GM13977 (cell line): ENCODE measurements at regions not wholly inside any gene's neighbourhood (a gene's known extent, or its start where the extent isn't known, plus 50 kb on each side); places are given as distances from the start of the nearest gene placed in this dataset.

Source experiments
- DNase-seq: peaks from one replicate; pipeline ENCODE4 v3.0.0; 2012; ENCODE audit warnings: low spot score
- in situ Hi-C: fragments of 300-500 bp; cut with MboI; formaldehyde crosslinking; loops from one replicate; pipeline ENCODE4 v1.12.0; 2022; ENCODE audit warnings: low sequenced_read_pairs, low pct_unique_long_range_greater_than_20kb, mixed read lengths, inconsistent platforms; ENCODE audit not compliant: unreplicated experiment
- TF ChIP-seq, protein P1 (sequence below): IDR thresholded peaks from 2 replicates; pipeline ENCODE4 v1.5.1; 2012; ENCODE audit warnings: mild to moderate bottlenecking, control low read depth; ENCODE audit not compliant: insufficient read depth; ENCODE audit errors: extremely low read depth, missing control alignments

- in situ Hi-C loops, result no loop called here
- TF ChIP-seq, protein P1, sequence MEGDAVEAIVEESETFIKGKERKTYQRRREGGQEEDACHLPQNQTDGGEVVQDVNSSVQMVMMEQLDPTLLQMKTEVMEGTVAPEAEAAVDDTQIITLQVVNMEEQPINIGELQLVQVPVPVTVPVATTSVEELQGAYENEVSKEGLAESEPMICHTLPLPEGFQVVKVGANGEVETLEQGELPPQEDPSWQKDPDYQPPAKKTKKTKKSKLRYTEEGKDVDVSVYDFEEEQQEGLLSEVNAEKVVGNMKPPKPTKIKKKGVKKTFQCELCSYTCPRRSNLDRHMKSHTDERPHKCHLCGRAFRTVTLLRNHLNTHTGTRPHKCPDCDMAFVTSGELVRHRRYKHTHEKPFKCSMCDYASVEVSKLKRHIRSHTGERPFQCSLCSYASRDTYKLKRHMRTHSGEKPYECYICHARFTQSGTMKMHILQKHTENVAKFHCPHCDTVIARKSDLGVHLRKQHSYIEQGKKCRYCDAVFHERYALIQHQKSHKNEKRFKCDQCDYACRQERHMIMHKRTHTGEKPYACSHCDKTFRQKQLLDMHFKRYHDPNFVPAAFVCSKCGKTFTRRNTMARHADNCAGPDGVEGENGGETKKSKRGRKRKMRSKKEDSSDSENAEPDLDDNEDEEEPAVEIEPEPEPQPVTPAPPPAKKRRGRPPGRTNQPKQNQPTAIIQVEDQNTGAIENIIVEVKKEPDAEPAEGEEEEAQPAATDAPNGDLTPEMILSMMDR, result no peak
- DNase-seq, result no peak
Measured at GRCh38 chr14:55869397-55870049, 248.7 kb upstream of the PELI2 start.

GRCh38 chr14:55873169-55873568, 245.0 kb upstream of the PELI2 start:
- TF ChIP-seq, protein P1, result no peak
- in situ Hi-C loops, result no loop called here
- no peak for DNase-seq

GRCh38 chr14:55874785-55875184, 243.4 kb upstream of the PELI2 start:
- TF ChIP-seq, protein P1, result no peak
- in situ Hi-C loops, result no loop called here
- DNase-seq, result no peak

DNA sequence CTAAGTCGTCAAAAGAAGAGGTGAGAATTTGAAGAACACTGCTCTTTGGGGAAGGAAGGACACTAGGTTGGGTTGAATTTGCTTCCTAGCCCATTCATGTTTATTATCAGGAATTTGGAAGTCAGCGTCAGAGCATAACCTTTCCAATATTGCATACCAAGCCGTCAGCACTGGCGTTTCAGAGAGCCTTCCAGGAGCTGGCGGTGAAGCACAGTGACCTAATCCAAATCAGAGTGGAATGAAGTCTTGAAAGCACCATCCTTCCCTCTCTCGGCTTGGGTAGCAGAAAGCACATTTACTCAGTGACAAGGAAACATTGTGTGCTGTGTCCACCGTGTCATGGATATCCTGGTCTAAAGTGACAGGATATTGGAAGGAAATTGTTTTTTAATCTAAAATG, 240.3 kb upstream of the PELI2 start:
- in situ Hi-C loops, result no loop called here
- DNase-seq, result no peak
- TF ChIP-seq, protein P1, result no peak

DNA sequence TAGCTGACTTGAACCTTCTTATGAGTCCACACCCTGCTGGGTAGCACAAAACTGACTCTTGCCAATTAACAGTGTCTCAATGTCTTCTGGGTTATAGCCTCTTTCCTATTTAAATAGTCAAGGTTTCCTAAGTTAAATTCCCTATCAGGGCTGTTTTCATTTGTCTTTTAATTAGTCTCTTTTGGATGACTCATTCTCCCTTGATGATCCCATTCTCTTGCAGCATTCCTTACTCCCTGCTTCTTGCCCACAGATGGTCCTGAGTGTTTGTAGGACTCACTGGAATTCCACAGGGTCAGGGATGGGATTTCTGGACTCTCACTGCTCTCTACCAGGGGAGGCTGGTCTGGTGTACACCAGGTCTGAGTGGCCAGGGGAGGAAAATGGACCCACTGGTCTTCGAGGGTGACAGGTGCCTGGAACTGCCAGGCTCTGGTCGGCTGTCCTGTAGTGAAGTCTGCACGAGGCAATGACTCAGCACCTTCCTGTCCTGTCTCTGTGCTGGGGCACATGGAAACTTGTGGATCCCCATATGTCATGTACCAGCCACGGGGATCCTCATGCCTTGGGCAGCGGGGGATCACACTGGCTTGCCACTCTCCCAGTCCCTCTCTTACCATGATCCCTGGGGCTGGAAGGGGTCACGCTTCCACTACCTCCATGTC, 236.5 kb upstream of the PELI2 start:
- DNase-seq, result no peak
- TF ChIP-seq, protein P1, result no peak
- in situ Hi-C loops, result no loop called here

- TF ChIP-seq, protein P1, result no peak
- no peak for DNase-seq
- in situ Hi-C loops, result no loop called here
Measured at GRCh38 chr14:55884819-55885218, 233.4 kb upstream of the PELI2 start.
